NCI-H1105 (cell line): ENCODE measurements at regions not wholly inside any gene's neighbourhood (a gene's known extent, or its start where the extent isn't known, plus 50 kb on each side); places are given as distances from the start of the nearest gene placed in this dataset.
A peak's percentile ranks its signal among the peaks of the same experiment; 100 is the strongest.
"Not testable (repeated sequence)": the region's sequence is repeated elsewhere in the genome, so short reads cannot be mapped to it uniquely, and the experiment has no call there.

Experiments used
- DNase-seq: peaks from one replicate; lab custom pipeline; 2025; lab: John Stamatoyannopoulos, UW

- DNase-seq, result no peak
Observed at GRCh38 chr6:125354649-125355048, 52.9 kb upstream of the HDDC2 start.

GRCh38 chr6:125356884-125357283 is 55.1 kb upstream of the HDDC2 start:
- DNase-seq, result no peak

- no peak for DNase-seq
Observed at GRCh38 chr6:125357515-125358256, 55.9 kb upstream of the HDDC2 start.

GRCh38 chr6:125358898-125359297 is 57.1 kb upstream of the HDDC2 start:
- DNase-seq, result no peak

GRCh38 chr6:125361868-125362267 is 60.1 kb upstream of the HDDC2 start:
- DNase-seq, result no peak

- DNase-seq, result peak; percentile 76
Observed at GRCh38 chr6:125363039-125363823, 61.5 kb upstream of the HDDC2 start.

GRCh38 chr6:125363824-125364165 is 62.0 kb upstream of the HDDC2 start:
- no peak for DNase-seq

- no peak for DNase-seq
Observed at GRCh38 chr6:125365230-125365629, 63.5 kb upstream of the HDDC2 start.

GRCh38 chr6:125367036-125367782 is 65.4 kb upstream of the HDDC2 start:
- DNase-seq, result no peak

- DNase-seq, result no peak
Observed at GRCh38 chr6:125370343-125370742, 68.6 kb upstream of the HDDC2 start.

GRCh38 chr6:125375013-125375412 is 73.2 kb upstream of the HDDC2 start:
- no peak for DNase-seq

GRCh38 chr6:125375821-125376220 is 74.1 kb upstream of the HDDC2 start:
- DNase-seq, result no peak

GRCh38 chr6:125377621-125378020 is 75.9 kb upstream of the HDDC2 start:
- DNase-seq, result no peak

GRCh38 chr6:125379174-125379573 is 77.4 kb upstream of the HDDC2 start:
- no peak for DNase-seq

- no peak for DNase-seq
Observed at GRCh38 chr6:125380474-125380873, 78.7 kb upstream of the HDDC2 start.

- DNase-seq, result not testable (repeated sequence)
Observed at GRCh38 chr6:125386337-125386736, 84.6 kb upstream of the HDDC2 start.

- no peak for DNase-seq
Observed at GRCh38 chr6:125392682-125393081, 90.9 kb upstream of the HDDC2 start.

GRCh38 chr6:125393449-125393858 is 91.7 kb upstream of the HDDC2 start:
- DNase-seq, result no peak

GRCh38 chr6:125406741-125407140 is 105.0 kb upstream of the HDDC2 start:
- no peak for DNase-seq

- no peak for DNase-seq
Observed at GRCh38 chr6:125414507-125414906, 112.7 kb upstream of the HDDC2 start.

GRCh38 chr6:125415913-125416312 is 114.1 kb upstream of the HDDC2 start:
- DNase-seq, result no peak

GRCh38 chr6:125421836-125422235 is 120.1 kb upstream of the HDDC2 start:
- no peak for DNase-seq

GRCh38 chr6:125423047-125423446 is 121.3 kb upstream of the HDDC2 start:
- no peak for DNase-seq
